ENCODE measurements at regions not wholly inside any gene's neighbourhood (a gene's known extent, or its start where the extent isn't known, plus 50 kb on each side); places are given as distances from the start of the nearest gene placed in this dataset.

DNA sequence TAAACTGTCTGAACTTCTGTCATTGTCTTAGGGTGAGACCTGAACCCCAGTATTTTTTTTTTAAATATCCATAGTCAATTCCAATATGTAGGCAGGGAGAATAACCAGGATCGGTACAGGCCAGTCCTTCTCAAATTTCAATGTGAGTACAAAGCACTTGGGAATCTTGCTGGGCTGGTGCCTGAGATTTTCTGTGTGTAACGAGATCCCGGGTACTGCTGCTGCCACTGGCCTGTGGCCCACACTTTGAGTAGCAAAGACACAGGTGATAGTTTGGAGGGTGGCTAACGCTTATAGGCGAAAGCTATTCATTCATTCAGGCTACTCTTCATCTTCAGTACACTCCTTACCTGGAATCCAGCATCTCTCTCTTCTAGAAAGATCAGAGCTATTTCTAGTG lies 923.6 kb upstream of the TENM3 start:
- DNase-seq (ENCODE audit: insufficient read length, low spot score, missing footprints): no peak
- no peaks in the 10 kb centered on the region for H3K36me3 ChIP-seq (ENCODE audit: insufficient read depth, low read length)
- H3K79me2 ChIP-seq (ENCODE audit: insufficient read depth, low read length): no peaks in the 10 kb centered on the region
- no peak overlapping the region for H3K4me3 ChIP-seq (ENCODE audit: insufficient read depth, low read length)
- H3K4me1 ChIP-seq (ENCODE audit: insufficient read depth, low read length): no peaks in the 10 kb centered on the region
- H3K27me3 ChIP-seq (ENCODE audit: insufficient read depth, low read length): no peaks in the 10 kb centered on the region
- H2AFZ ChIP-seq (ENCODE audit: low read length): no peak overlapping the region
- H3K27ac ChIP-seq (ENCODE audit: low read depth, low read length): no peak overlapping the region
- H3K4me2 ChIP-seq (ENCODE audit: insufficient read depth, low read length): no peak overlapping the region
- TF ChIP-seq, protein P1, sequence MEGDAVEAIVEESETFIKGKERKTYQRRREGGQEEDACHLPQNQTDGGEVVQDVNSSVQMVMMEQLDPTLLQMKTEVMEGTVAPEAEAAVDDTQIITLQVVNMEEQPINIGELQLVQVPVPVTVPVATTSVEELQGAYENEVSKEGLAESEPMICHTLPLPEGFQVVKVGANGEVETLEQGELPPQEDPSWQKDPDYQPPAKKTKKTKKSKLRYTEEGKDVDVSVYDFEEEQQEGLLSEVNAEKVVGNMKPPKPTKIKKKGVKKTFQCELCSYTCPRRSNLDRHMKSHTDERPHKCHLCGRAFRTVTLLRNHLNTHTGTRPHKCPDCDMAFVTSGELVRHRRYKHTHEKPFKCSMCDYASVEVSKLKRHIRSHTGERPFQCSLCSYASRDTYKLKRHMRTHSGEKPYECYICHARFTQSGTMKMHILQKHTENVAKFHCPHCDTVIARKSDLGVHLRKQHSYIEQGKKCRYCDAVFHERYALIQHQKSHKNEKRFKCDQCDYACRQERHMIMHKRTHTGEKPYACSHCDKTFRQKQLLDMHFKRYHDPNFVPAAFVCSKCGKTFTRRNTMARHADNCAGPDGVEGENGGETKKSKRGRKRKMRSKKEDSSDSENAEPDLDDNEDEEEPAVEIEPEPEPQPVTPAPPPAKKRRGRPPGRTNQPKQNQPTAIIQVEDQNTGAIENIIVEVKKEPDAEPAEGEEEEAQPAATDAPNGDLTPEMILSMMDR (IDR thresholded peaks at IDR 0.05; ENCODE audit: extremely low read depth, low read depth, low read length): no peak
- H3K9me3 ChIP-seq (ENCODE audit: low read depth, low read length): peaks cover 5% of the 10 kb centered on the region
- H4K20me1 ChIP-seq (ENCODE audit: insufficient read depth, low read length): no peaks in the 10 kb centered on the region

DNA sequence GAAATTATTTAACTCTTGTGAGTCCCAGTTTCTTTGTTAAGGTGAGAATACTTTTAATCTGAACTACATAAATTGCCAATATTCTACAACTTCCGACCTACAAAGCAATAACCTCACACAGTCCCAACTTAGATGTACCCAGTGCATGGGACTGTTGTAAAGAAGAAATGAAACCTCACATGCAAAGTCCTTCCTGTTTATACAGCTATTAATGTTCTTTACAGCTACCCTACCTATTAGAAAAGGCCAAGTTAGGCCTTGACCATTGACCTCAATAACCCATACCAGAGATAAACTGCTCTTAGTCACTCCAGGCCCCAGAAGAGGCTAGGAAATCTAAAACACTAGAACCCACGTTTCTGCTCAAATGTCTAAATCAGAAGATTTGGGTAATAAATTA lies 920.1 kb upstream of the TENM3 start:
- no peaks in the 10 kb centered on the region for H3K4me1 ChIP-seq (ENCODE audit: insufficient read depth, low read length)
- peaks cover 3% of the 10 kb centered on the region for H3K9me3 ChIP-seq (ENCODE audit: low read depth, low read length)
- TF ChIP-seq, protein P1 (IDR thresholded peaks at IDR 0.05; ENCODE audit: extremely low read depth, low read depth, low read length): no peak
- no peaks in the 10 kb centered on the region for H3K79me2 ChIP-seq (ENCODE audit: insufficient read depth, low read length)
- no peak overlapping the region for H3K27ac ChIP-seq (ENCODE audit: low read depth, low read length)
- no peak overlapping the region for H2AFZ ChIP-seq (ENCODE audit: low read length)
- H3K4me3 ChIP-seq (ENCODE audit: insufficient read depth, low read length): no peak overlapping the region
- no peak overlapping the region for H3K4me2 ChIP-seq (ENCODE audit: insufficient read depth, low read length)
- DNase-seq (ENCODE audit: insufficient read length, low spot score, missing footprints): no peak
- no peaks in the 10 kb centered on the region for H4K20me1 ChIP-seq (ENCODE audit: insufficient read depth, low read length)
- no peaks in the 10 kb centered on the region for H3K36me3 ChIP-seq (ENCODE audit: insufficient read depth, low read length)
- H3K27me3 ChIP-seq (ENCODE audit: insufficient read depth, low read length): no peaks in the 10 kb centered on the region

DNA sequence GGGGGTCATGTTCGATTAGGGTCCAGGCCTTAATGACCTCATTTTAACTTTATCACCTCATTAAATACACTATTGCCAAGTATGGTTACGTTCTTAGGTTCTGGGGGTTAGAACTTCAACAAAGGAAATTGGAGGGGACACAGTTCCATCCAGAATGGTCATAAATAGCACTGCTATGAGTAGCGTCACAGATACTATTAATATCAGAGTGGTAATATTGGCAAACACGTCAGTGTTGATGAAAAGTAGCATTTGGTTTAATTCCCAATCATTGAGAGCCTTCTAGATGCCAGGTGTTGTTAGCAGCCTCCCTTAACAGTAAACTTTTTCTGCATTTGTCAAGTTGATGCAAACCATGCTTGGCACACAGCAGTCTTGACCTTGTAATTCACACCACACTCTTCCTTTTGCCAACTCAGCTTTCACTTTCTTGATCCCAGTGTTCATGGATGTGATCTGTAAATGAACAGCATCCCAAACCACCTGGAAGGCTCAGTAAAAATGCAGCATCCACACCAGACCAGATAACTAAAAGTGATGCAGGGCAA lies 912.5 kb upstream of the TENM3 start:
- no peaks in the 10 kb centered on the region for H3K79me2 ChIP-seq (ENCODE audit: insufficient read depth, low read length)
- no peak overlapping the region for H2AFZ ChIP-seq (ENCODE audit: low read length)
- no peaks in the 10 kb centered on the region for H3K9me3 ChIP-seq (ENCODE audit: low read depth, low read length)
- H3K27me3 ChIP-seq (ENCODE audit: insufficient read depth, low read length): no peaks in the 10 kb centered on the region
- no peak for DNase-seq (ENCODE audit: insufficient read length, low spot score, missing footprints)
- no peaks in the 10 kb centered on the region for H3K36me3 ChIP-seq (ENCODE audit: insufficient read depth, low read length)
- TF ChIP-seq, protein P1 (IDR thresholded peaks at IDR 0.05; ENCODE audit: extremely low read depth, low read depth, low read length): no peak
- no peak overlapping the region for H3K4me2 ChIP-seq (ENCODE audit: insufficient read depth, low read length)
- H3K4me1 ChIP-seq (ENCODE audit: insufficient read depth, low read length): no peaks in the 10 kb centered on the region
- no peak overlapping the region for H3K27ac ChIP-seq (ENCODE audit: low read depth, low read length)
- no peaks in the 10 kb centered on the region for H4K20me1 ChIP-seq (ENCODE audit: insufficient read depth, low read length)
- H3K4me3 ChIP-seq (ENCODE audit: insufficient read depth, low read length): no peak overlapping the region

DNA sequence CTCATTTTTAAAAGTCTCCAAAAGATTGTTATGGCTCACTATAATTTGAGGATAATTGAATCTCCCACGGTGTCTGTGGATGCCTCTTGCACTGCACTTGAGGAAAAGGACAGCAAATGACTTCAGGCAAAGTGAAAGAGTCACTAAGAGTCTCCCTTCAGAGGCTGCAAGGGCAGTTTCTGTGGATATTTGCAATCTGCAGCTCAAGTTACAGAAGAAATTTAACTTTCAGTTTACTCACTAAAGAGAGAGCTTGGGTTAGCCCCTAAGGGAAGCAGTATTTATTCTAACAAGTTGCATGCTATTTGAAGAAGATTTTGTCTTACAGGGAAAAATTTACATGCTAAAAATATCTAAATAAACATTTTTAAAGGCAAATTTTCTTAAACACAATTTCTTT lies 912.0 kb upstream of the TENM3 start:
- H3K4me3 ChIP-seq (ENCODE audit: insufficient read depth, low read length): no peak overlapping the region
- no peak overlapping the region for H3K4me2 ChIP-seq (ENCODE audit: insufficient read depth, low read length)
- H3K36me3 ChIP-seq (ENCODE audit: insufficient read depth, low read length): no peaks in the 10 kb centered on the region
- H3K9me3 ChIP-seq (ENCODE audit: low read depth, low read length): no peaks in the 10 kb centered on the region
- no peak for DNase-seq (ENCODE audit: insufficient read length, low spot score, missing footprints)
- TF ChIP-seq, protein P1 (IDR thresholded peaks at IDR 0.05; ENCODE audit: extremely low read depth, low read depth, low read length): no peak
- H4K20me1 ChIP-seq (ENCODE audit: insufficient read depth, low read length): no peaks in the 10 kb centered on the region
- H2AFZ ChIP-seq (ENCODE audit: low read length): no peak overlapping the region
- no peaks in the 10 kb centered on the region for H3K27me3 ChIP-seq (ENCODE audit: insufficient read depth, low read length)
- no peak overlapping the region for H3K27ac ChIP-seq (ENCODE audit: low read depth, low read length)
- no peaks in the 10 kb centered on the region for H3K79me2 ChIP-seq (ENCODE audit: insufficient read depth, low read length)
- H3K4me1 ChIP-seq (ENCODE audit: insufficient read depth, low read length): no peaks in the 10 kb centered on the region
